NCI-H1105 treated with DMSO at 0.1 percent for 48 hours (cell line): ENCODE measurements at regions not wholly inside any gene's neighbourhood (a gene's known extent, or its start where the extent isn't known, plus 50 kb on each side); places are given as distances from the start of the nearest gene placed in this dataset.

ENCODE experiments used
- DNase-seq: peaks from one replicate; lab custom pipeline; 2025; lab: John Stamatoyannopoulos, UW

GRCh38 chr9:89967527-89967926 is 362.7 kb downstream of the GADD45G start:
- no peak for DNase-seq

- DNase-seq = peak; percentile 25
These were observed 364.4 kb downstream of the GADD45G start for GRCh38 chr9:89969156-89969675.

- no peak for DNase-seq
These were observed 365.2 kb downstream of the GADD45G start for GRCh38 chr9:89969881-89970639.

- no peak for DNase-seq
These were observed 365.9 kb downstream of the GADD45G start for GRCh38 chr9:89970701-89971100.

GRCh38 chr9:89972535-89972934 is 367.7 kb downstream of the GADD45G start:
- DNase-seq = no peak

- no peak for DNase-seq
These were observed 369.8 kb downstream of the GADD45G start for GRCh38 chr9:89974582-89974981.

- no peak for DNase-seq
These were observed 370.2 kb downstream of the GADD45G start for GRCh38 chr9:89975024-89975423.

GRCh38 chr9:89975630-89976029 is 370.8 kb downstream of the GADD45G start:
- DNase-seq = no peak

GRCh38 chr9:89978185-89978584 is 373.4 kb downstream of the GADD45G start:
- no peak for DNase-seq

GRCh38 chr9:89980600-89980999 is 375.8 kb downstream of the GADD45G start:
- DNase-seq = peak; percentile 33

- no peak for DNase-seq
These were observed 377.2 kb downstream of the GADD45G start for GRCh38 chr9:89982016-89982415.

- DNase-seq = no peak
These were observed 378.6 kb downstream of the GADD45G start for GRCh38 chr9:89983411-89983810.

GRCh38 chr9:89984214-89984613 is 379.4 kb downstream of the GADD45G start:
- no peak for DNase-seq

- DNase-seq = no peak
These were observed 380.3 kb downstream of the GADD45G start for GRCh38 chr9:89985068-89985467.

- no peak for DNase-seq
These were observed 381.4 kb downstream of the GADD45G start for GRCh38 chr9:89986190-89986589.

- no peak for DNase-seq
These were observed 383.6 kb downstream of the GADD45G start for GRCh38 chr9:89988458-89988857.

- DNase-seq = peak; percentile 73
These were observed 386.5 kb downstream of the GADD45G start for GRCh38 chr9:89991204-89991790.

GRCh38 chr9:89992326-89993198 is 387.8 kb downstream of the GADD45G start:
- DNase-seq = no peak

- DNase-seq = no peak
These were observed 389.1 kb downstream of the GADD45G start for GRCh38 chr9:89993678-89994630.

- DNase-seq = no peak
These were observed 390.3 kb downstream of the GADD45G start for GRCh38 chr9:89994988-89995613.

- DNase-seq = no peak
These were observed 391.3 kb downstream of the GADD45G start for GRCh38 chr9:89996116-89996515.
